GM19452 (cell line): ENCODE measurements at regions not wholly inside any gene's neighbourhood (a gene's known extent, or its start where the extent isn't known, plus 50 kb on each side); places are given as distances from the start of the nearest gene placed in this dataset.
"Not testable (repeated sequence)": the region's sequence is repeated elsewhere in the genome, so short reads cannot be mapped to it uniquely, and the experiment has no call there.

Source experiments
- ATAC-seq: cut with Tn5 transposase; IDR thresholded peaks from one replicate; pipeline ENCODE4 v1.9.1; 2021; ENCODE audit not compliant: unreplicated experiment

DNA sequence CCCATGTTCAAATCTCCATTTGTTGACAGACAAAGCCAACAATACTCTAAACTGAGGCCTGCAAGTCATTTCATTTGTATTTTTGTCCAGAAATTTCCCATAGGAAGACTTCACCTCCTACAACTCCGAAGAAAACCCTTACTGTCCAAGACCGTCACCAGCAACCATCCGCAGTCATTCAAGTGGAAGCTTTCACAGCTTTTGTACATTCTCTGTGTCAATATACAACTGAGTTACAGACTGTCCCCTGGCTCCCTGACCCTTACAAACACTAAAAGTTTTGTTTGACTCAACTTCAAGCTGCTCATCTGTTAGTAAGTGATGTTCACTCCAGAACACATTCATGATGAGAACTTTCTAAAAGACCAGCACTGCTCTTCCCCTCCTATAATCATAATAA is 210.1 kb downstream of the DEPDC1B start:
- no peak for ATAC-seq

DNA sequence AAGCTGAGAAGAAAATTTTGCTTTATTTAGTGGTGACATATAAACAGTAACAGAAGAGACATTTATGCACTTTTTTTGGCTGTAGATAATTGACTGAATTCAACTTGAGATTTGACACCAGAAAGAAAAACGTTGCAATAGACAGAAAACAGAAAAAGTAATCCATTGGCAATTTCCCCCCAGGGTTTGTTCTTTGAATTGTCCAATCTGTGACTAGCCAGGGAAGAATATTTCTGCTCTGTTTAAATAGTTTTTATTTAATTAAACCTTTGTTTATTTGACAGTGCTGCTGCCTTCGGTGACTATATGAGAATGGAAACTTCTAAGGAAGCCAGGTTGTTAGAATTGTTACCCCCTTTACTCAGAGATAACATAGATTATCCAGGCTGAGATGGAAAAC is 210.6 kb downstream of the DEPDC1B start:
- no peak for ATAC-seq

DNA sequence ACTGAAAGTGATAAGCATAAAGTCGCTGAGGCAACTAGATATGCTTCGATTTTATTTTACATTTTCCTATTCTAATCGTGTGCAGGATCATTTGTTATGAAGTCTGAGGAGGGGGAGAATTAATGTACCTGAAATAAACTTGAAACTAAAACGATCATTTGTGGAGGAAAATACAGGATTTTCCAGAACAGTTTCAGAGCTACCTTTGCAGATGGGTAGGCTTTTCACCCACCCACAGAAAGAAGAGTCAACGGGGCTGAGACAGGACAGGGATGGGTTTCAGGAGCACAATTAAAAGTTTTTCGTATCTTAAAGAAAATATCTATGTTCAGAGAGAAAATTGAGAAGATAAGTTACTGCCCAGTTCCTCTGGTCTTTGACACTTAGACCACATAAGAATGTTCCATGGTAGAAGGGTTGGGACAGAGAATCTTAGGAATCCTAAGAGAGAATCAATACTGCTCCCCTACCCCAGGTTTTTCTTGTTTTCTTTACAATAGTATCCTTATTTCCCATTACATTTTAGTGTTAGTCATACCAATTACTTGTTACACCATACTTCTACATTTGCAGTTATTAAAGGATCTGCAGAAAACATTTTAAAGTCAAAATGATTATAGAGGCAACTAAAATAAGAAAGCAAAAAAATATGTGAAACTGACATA is 211.4 kb downstream of the DEPDC1B start:
- ATAC-seq = no peak

DNA sequence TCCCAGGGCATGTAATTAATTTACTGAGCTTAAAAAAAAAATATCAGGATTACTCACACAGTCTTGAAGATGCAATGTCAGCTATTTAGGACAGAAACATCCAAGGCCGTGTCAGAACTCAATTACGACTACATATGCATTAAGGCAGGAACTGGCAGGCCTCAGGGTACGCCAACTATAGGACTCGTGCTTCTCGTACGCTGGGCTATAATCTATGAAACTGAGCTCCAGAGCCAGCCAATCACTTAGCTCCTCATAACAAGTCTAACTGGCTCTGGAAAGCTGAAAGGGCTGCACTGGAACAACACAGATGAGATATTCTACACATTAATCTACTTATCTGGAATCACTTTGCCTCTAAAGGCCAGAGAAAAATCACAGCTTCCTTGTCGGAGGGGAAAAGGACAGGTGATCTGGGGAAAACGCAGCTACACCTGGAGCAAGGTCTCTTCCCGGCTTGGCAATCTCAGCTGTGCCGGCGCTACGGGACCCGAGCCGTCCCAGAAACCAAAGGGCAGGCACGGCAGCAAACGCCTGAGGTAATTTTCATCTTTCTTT is 212.0 kb downstream of the DEPDC1B start:
- no peak for ATAC-seq

DNA sequence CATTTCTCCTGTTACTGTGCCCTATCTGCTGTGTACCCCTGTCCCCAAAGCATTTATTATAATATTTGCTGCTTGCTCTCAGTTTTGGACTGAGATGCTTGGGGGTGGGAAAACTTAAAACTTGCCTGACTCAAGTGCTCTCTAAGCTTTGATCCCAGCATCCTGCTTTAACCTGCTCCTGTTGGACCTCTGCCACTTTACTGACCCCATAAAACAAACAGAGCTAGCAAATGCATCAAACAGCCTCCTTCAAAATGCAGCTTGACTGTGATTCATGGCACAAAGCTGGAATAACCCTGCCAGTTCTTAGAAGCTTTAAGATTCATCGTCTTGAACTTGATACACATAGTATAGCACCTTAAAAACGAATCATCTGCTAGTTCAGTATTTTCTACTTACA is 212.5 kb downstream of the DEPDC1B start:
- ATAC-seq = no peak

DNA sequence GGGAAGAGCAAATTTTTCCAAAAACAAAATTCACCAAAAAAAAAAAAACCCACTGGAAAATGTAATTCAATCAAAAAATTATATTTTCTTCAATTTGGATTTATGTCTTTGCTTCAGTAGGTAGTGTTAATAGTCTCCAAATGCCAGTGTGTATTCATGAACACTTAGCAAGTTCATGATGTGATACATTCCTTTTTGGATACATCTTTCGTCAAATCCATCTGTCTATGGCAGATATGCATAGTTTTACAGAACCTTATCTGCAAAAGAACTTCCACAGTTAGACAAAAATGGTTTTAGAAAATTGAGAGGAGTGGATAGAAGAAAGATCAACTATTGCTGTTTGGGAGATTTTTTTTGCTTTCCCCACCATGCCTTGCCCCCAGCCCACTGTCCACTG is 214.6 kb downstream of the DEPDC1B start:
- ATAC-seq = no peak

DNA sequence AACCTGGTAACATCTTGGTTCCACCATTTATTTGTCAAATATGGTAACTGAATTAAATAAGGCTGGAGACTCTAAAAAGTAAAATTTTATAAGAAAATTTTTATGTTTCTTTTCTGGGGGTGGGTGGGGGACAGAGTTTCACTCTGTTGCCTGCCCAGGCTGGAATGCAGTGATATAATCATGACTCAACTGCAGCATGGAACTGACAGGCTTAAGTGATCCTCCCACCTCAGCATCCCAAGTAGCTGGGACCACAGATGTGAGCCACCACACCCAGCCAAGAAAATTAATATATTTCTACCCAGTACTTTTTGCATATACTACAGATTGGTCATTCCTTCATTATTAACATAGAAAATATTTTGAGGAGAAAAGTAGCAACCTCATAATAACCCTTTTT is 216.9 kb downstream of the DEPDC1B start:
- no peak for ATAC-seq

DNA sequence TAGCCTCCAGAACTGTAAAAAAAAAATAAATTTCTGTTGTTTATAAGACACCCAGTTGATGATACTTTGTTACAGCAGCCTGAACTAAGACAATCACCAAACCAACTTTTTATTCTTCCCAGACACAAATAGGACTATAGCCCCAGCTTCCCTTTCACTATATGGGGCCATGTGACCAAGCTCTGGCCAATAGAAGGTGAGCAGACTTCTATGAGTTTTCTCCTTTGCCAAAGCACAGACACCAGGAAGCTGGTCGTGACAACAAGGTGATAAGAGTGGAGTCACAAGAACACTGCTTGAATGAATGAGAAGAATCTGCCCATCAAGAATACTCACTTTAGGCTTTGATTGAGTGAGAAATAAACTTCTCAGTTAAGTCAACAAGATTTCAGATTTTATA is 217.7 kb downstream of the DEPDC1B start:
- ATAC-seq = no peak

DNA sequence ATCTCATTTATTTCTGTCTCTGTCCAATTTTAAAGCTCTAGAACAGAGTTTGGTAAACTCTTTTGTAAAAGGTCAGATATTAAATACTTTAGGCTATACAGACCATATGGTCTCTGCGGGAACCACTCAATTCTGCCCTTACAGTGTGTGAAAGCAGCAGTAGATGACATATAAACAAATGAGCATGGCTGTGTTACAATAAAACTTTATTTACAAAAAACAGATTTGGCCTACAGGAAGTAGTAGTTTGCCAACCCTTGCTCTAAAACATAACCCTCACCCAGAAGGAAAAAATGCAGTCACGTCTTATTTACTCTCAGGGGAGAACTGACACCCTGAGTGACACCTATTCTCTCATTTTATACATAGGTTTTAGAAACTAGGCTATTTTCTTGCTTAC is 220.4 kb downstream of the DEPDC1B start:
- no peak for ATAC-seq

DNA sequence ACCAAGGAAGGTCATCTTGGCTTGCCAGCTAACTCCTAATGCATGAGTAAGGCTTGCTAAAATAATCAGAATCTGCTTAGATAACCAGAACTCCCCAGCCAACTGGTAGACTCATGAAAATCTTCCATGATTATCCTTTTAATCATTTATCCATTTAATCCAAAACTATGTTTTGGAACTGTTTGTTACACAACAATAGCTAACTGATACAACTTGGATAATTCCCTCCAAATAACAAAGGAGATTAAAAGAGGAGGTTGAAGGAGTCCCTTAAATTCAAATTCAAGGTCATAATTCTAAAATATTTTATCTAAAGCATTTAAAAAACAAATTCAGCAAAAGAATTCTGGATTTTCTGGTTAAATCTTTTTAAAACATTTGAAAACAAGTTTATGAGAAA is 222.1 kb downstream of the DEPDC1B start:
- ATAC-seq = no peak

DNA sequence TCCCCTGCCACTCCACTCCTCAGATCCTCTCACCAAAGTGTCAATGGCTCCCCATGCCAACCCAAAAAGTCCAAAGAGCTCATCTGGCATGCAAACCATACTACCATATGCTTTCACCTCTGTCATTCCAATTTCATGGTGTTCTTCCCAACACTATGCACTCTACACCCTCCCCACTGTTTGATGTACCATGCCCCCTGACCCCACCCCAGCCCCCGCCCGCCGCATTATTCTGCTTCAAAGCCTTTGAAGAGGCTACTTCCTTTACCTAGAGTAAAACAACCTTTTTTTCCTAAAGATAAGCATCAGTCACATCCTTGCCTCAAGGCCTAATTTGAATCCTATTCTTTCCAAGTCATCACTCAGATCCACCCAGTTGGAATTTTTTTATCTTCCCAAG is 226.3 kb downstream of the DEPDC1B start:
- no peak for ATAC-seq

DNA sequence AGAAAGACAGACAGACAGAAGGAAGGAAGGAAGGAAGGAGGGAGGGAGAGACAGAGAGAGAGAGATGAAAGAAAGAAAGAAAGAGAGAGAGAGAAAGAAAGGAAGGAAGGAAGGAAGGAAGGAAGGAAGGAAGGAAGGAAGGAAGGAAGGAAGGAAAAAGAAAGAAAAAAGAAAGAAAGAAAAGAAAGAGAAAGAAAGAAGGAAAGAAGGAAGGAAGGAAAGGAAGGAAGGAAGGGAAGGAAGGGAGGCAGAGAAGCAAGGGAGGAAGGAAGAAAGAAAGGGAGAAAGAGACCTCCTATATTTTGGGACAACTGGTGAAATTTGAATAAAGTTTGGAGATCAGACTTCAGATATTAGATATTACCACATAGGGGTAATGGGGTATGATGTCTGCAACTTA is 226.9 kb downstream of the DEPDC1B start:
- not testable (repeated sequence) for ATAC-seq

DNA sequence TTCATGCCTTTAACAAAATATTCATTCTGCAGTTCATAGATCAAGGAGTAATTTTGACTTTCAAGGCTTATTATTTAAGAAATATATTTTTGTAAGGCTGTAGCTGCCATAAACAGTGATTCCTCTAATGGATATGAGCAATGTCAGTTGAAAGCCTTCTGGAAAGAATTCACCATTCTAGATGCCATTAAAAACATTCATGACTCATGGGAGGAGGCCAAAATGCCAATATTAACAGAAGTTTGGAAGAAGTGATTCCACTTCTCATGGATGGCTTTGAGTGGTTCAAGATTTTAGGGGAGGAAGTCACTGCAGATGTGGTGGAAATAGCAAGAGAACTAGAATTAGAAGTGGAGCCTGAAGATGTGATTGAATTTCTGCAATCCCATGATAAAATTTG is 229.1 kb downstream of the DEPDC1B start:
- no peak for ATAC-seq

DNA sequence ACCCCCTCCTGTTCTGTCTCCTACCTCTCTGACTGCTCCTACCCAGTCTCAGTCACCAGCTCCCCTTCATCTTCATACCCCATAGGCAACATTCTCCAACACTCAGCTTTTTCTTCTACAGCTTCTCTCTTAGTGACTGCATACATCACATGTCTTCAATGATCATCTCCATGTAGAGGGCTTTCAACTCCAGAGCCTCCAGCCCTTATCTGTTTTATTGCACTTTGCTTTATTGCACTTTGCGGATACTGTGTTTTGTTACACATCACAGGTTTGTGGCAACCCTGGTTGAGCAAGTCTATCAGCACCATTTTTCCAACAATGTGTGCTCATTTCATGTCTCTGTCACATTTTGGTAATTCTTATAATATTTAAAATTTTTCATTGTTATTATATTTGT is 230.7 kb downstream of the DEPDC1B start:
- no peak for ATAC-seq

DNA sequence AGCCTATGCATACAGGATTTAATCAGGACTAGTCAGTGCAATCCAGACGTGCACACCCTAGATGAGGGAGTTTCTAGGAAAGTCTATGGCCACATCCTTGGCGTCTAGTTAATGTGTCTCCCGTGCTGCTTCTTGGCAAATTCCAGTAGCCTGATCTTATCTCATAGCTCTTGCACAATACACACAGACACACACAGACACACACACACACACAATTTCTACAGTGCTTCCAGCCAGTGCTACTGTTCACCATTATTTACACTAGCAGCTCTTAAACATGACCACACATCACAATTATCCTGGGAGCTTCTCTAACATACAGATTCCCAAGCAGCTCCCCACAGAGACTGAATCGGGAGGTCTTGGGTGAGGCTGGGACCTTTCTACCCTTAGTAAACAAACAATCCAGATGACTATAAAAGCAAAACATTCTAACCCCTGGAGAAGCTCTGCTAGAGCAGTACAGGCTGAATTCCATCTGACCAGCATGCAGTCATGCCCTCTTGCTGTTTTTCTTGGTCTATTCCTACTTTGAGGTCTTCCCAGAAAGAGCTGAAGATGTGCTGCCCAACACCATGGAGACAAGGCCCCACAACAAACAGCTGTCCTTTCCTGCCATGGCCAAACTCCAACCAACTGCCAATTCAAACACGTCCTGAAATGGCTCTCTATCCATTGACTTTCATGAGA is 236.6 kb downstream of the DEPDC1B start:
- no peak for ATAC-seq

DNA sequence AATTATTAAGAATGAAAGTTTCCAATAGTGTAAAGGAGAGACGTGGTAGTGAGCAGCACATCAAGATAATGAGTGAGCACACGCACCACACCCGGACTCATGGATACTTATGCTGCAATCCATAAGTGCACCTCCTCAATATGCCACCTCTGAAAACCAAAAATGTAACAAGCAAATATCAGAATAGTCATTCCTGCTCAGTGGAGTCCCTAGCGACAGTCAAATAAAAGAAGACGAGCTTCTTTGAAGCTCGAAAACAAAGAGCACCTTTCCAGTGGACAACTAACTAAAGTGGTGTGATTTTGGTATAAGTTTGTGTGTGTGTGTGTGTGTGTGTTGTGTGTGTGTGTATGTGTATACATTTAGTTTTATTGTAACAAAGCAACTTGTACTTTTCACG is 241.3 kb downstream of the DEPDC1B start:
- no peak for ATAC-seq

DNA sequence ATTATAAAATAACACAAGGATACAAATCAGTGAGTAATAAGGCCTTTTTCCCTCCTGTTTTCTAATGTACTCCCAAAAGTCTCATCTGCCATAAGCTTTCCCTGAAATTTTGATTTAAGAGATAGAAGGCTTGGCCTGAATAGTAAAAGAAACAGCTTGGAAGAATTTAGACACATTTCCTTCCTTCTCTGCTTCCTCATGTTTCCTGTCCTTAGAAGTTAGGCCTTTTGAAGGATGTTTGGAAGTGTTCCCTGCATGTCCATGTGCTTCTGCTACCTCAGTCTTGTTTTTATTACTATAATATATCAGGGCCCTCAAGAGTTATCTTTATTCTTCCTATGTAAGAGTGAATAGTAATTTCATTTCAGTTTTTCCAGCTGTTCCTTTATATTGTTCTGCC is 242.7 kb downstream of the DEPDC1B start:
- no peak for ATAC-seq

DNA sequence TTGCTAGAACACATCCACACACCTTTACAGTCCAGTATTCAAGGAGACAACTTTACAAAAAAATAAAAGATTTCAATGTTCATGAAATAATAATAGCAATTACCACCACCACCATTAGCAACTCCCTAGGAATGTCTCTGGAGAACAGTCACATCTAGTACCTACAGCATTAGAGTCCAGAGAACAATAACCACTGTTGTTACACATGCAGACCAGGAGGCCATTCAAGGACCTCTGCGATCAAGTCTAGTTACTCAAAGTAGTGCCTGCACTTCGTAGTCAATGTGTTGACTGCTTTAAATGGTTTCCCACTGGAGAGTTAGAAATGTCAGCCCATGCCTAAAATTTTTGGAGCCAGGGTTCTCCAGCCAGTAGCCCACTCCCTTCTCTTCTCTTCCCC is 244.4 kb downstream of the DEPDC1B start:
- ATAC-seq = no peak

DNA sequence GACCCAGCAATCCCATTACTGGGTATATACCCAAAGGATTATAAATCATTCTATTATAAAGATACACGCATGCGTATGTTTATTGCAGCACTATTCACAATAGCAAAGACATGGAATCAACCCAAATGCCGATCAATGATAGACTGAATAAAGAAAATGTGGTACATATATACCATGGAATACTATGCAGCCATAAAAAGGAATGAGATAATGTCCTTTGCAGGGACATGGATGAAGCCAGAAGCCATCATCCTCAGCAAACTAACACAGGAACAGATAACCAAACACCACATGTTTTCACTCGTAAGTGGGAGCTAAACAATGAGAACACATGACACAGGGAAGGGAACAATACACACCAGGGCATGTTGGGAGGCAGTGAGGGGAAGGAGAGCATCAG is 245.7 kb downstream of the DEPDC1B start:
- ATAC-seq = not testable (repeated sequence)

DNA sequence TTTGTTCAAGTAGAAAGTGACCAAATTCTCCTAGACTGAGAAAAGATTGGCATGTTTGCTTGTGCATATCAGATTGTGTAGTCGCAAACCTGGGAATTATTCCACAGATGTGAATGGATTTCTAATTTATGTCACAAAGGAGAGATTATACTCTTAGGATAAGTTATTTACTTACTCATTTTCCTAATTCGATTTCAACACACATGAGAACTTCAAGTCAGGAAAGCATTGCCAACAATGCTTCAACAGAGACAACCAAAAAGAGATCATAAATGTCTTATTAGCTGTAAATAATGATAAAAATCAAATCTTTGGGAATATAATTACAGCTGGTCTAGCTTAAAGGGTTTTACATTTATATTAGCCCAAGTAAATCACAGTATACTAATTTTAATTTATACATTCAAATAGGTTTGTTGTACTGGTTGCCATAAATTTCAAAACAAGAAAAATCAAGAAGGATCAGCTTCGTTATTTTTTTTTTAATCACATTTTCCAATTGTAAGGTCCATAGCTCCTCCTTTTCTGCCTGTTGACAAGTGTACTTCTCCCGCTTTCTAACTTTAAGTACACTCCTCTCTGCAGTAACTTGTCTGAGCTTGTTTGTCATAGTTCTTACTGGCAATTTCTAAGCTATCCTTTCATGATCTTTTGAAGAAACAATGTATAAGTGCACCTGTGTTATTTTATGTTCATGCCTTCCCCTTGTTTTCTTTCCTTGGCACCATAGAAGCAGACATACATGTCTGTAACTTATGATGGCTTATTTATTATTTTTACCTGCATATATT is 246.6 kb downstream of the DEPDC1B start:
- no peak for ATAC-seq

DNA sequence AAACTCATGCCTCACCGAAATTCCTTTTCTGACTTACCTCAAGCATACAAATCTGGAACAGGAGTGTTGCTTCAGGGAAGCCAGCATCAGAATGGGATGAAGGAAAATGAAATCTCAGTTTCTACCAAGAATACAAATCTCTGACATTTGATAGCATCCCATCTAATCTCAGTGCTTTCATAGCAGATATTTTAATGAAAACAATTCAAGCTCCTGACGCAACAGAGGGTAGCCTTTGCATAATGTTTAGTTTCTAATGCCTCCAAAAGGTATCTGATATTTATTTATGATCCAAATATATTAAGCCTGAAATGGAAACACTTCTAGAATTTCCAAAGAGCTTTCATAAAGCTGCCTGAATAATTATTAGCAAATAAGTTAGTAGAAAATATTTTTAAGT is 251.4 kb downstream of the DEPDC1B start:
- ATAC-seq = no peak

DNA sequence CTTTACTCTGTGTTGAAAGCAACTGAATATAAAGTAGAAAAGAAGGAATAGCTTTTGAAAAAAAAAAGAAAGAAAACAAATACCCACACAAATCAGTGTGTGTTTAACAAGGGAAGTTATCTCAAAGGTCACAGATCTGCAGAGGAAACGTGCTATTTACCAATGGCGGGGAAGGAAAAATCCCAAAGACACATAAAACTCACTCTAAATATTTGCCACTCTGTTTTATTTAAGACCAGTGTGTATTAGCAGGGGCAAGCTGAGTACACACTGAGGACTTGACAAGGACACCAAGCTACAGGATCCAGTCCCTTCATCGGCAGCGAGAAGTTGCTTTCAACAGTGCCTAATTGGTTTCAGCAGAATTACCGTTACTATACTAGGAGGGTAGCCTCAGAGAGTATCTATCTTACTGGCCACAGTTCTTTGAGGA is 252.5 kb downstream of the DEPDC1B start:
- no peak for ATAC-seq
